Lower leg skin (tissue), 4 donors: ENCODE measurements at regions not wholly inside any gene's neighbourhood (a gene's known extent, or its start where the extent isn't known, plus 50 kb on each side); places are given as distances from the start of the nearest gene placed in this dataset.
"Not testable (repeated sequence)": the region's sequence is repeated elsewhere in the genome, so short reads cannot be mapped to it uniquely, and the experiment has no call there.

Experiments
- DNase-seq, 2 donors: peaks; one replicate each; pipeline ENCODE4 v3.0.0-alpha.2; 2019; ENCODE audit warnings: low spot score in 2 of 2
- H3K4me3 ChIP-seq: fragments of 200-600 bp; sonication (generic); 2 replicates; pipeline ENCODE4 v1.5.1; 2017; ENCODE audit warnings: mild to moderate bottlenecking, low read depth; ENCODE audit not compliant: poor library complexity, severe bottlenecking
- CTCF ChIP-seq, 3 donors: fragments of 450-650 bp; IDR thresholded peaks; one replicate each; pipeline ENCODE4 v1.5.1; 2016; ENCODE audit warnings: antibody characterized with exemption in 3 of 3, mild to moderate bottlenecking in 3 of 3, moderate library complexity in 2 of 3
- POLR2A ChIP-seq, 2 donors: fragments of 450-650 bp; IDR thresholded peaks; one replicate each; pipeline ENCODE4 v1.6.1; 2016 to 2017; ENCODE audit warnings: antibody characterized with exemption in 2 of 2, mild to moderate bottlenecking in 1 of 2, moderate library complexity in 1 of 2
- WGBS, 2 donors: methylation state at CpG; one replicate each; pipeline ENCODE4 v1.1.5; 2018; 5-methylcytosine and 5-hydroxymethylcytosine counted together
- intact Hi-C: fragments of 100-400 bp; cut with DNase I; formaldehyde crosslinking; loops from one replicate; pipeline ENCODE4 v1.15.0; 2023; ENCODE audit warnings: low total_unique reads

- intact Hi-C loops = no loop called here
- no peak overlapping the region for H3K4me3 ChIP-seq
- DNase-seq = no peak
- 69 to 72% methylated on average over 4 of the region's 4 CpGs for whole genome bisulfite sequencing, 2 donors
- no peak for TF ChIP-seq POLR2A (IDR thresholded peaks at IDR 0.05)
- no peak for TF ChIP-seq CTCF (IDR thresholded peaks at IDR 0.05)
Observed at GRCh38 chr16:52363082-52363481, 183.9 kb downstream of the TOX3 start.

GRCh38 chr16:52357711-52358110 lies 189.2 kb downstream of the TOX3 start:
- WGBS, 2 donors = 54 to 56% methylated on average over 4 of the region's 4 CpGs
- DNase-seq = no peak
- TF ChIP-seq POLR2A (IDR thresholded peaks at IDR 0.05) = no peak
- TF ChIP-seq CTCF (IDR thresholded peaks at IDR 0.05) = no peak
- no peak overlapping the region for H3K4me3 ChIP-seq
- intact Hi-C loops = no loop called here

GRCh38 chr16:52353249-52353648 lies 193.7 kb downstream of the TOX3 start:
- TF ChIP-seq CTCF (IDR thresholded peaks at IDR 0.05) = no peak
- WGBS, 2 donors = 88 to 96% methylated on average over 1 of the region's 1 CpG
- DNase-seq = no peak
- no peak overlapping the region for H3K4me3 ChIP-seq
- intact Hi-C loops = no loop called here

GRCh38 chr16:52351451-52351850 lies 195.5 kb downstream of the TOX3 start:
- no peak for TF ChIP-seq POLR2A (IDR thresholded peaks at IDR 0.05)
- TF ChIP-seq CTCF (IDR thresholded peaks at IDR 0.05) = no peak
- H3K4me3 ChIP-seq = no peak overlapping the region
- no peak for DNase-seq
- intact Hi-C loops = no loop called here
- 83 to 86% methylated on average over 5 of the region's 5 CpGs for WGBS, 2 donors

- WGBS, 2 donors = 47 to 52% methylated on average over 3 of the region's 3 CpGs
- H3K4me3 ChIP-seq = no peak overlapping the region
- no peak for TF ChIP-seq CTCF (IDR thresholded peaks at IDR 0.05)
- TF ChIP-seq POLR2A (IDR thresholded peaks at IDR 0.05) = no peak
Observed at GRCh38 chr16:52350031-52350642, 196.8 kb downstream of the TOX3 start.

GRCh38 chr16:52346709-52347108 lies 200.2 kb downstream of the TOX3 start:
- TF ChIP-seq CTCF (IDR thresholded peaks at IDR 0.05) (no peak), POLR2A (IDR thresholded peaks at IDR 0.05) (no peak)
- DNase-seq = no peak
- WGBS, 2 donors = 69 to 71% methylated on average over 2 of the region's 2 CpGs
- no peak overlapping the region for H3K4me3 ChIP-seq
- intact Hi-C loops = no loop called here

More at GRCh38 chr16:52350031-52350642, 196.8 kb downstream of the TOX3 start:
- intact Hi-C loops = no loop called here
- no peak for DNase-seq

- intact Hi-C loops, DNase-seq: not testable (repeated sequence)
- WGBS, 2 donors = 82 to 87% methylated on average over 8 of the region's 8 CpGs
Observed at GRCh38 chr16:52333673-52334072, 213.3 kb downstream of the TOX3 start.

More at GRCh38 chr16:52333673-52334072, 213.3 kb downstream of the TOX3 start:
- not testable (repeated sequence) for H3K4me3 ChIP-seq
